ENCODE measurements at regions not wholly inside any gene's neighbourhood (a gene's known extent, or its start where the extent isn't known, plus 50 kb on each side); places are given as distances from the start of the nearest gene placed in this dataset.

- ChIA-PET CTCF (no interaction called here), POLR2A (no interaction called here)
- H3K36me3 Mint-ChIP-seq (ENCODE audit: low read depth) = no peaks in the 10 kb centered on the region
- peaks cover 4% of the 10 kb centered on the region for H3K27me3 Mint-ChIP-seq
- peaks cover 10% of the 10 kb centered on the region for H3K9me3 Mint-ChIP-seq
- DNase-seq = no peak
- H3K4me3 Mint-ChIP-seq = no peak overlapping the region
- H3K4me1 Mint-ChIP-seq = no peaks in the 10 kb centered on the region
- H3K27ac Mint-ChIP-seq = no peak overlapping the region
Observed at GRCh38 chr7:39882148-39882784, 67.8 kb upstream of the CDK13 start.

GRCh38 chr7:39883812-39884390 lies 66.2 kb upstream of the CDK13 start:
- H3K9me3 Mint-ChIP-seq = peaks cover 10% of the 10 kb centered on the region
- DNase-seq = no peak
- no peak overlapping the region for H3K27ac Mint-ChIP-seq
- ChIA-PET CTCF (interaction anchor here (0.6 to 1.2 kb wide), 2 partner anchors 21 to 416 kb away, joined by 3 read pairs; no protein-coding TSS in a partner anchor), POLR2A (no interaction called here)
- H3K4me3 Mint-ChIP-seq = no peak overlapping the region
- no peaks in the 10 kb centered on the region for H3K36me3 Mint-ChIP-seq (ENCODE audit: low read depth)
- H3K4me1 Mint-ChIP-seq = no peaks in the 10 kb centered on the region
- H3K27me3 Mint-ChIP-seq = no peaks in the 10 kb centered on the region

- Mint-ChIP-seq H3K27me3 (peaks cover 12% of the 10 kb centered on the region), H3K4me3 (no peak overlapping the region), H3K4me1 (no peaks in the 10 kb centered on the region), H3K27ac (no peak overlapping the region), H3K36me3 (ENCODE audit: low read depth) (no peaks in the 10 kb centered on the region), H3K9me3 (no peaks in the 10 kb centered on the region)
- POLR2A ChIA-PET = no interaction called here
- CTCF ChIA-PET = interaction anchor here (1.5 kb wide), 1 partner anchor 8 kb away, joined by 6 read pairs; no protein-coding TSS in a partner anchor
- no peak for DNase-seq
Observed at GRCh38 chr7:39888171-39888853, 61.7 kb upstream of the CDK13 start.

- Mint-ChIP-seq H3K4me1 (no peaks in the 10 kb centered on the region), H3K27ac (no peak overlapping the region), H3K27me3 (peaks cover 12% of the 10 kb centered on the region), H3K9me3 (no peaks in the 10 kb centered on the region), H3K36me3 (ENCODE audit: low read depth) (no peaks in the 10 kb centered on the region), H3K4me3 (no peak overlapping the region)
- DNase-seq = no peak
- ChIA-PET POLR2A (no interaction called here), CTCF (interaction anchor here (1.0 kb wide), 1 partner anchor 46 kb away, joined by 3 read pairs; no protein-coding TSS in a partner anchor)
Observed at GRCh38 chr7:39890411-39890810, 59.6 kb upstream of the CDK13 start.

GRCh38 chr7:39891894-39892293 lies 58.2 kb upstream of the CDK13 start:
- DNase-seq = no peak
- H3K27me3 Mint-ChIP-seq = peaks cover 12% of the 10 kb centered on the region
- no peak overlapping the region for H3K4me3 Mint-ChIP-seq
- ChIA-PET POLR2A (no interaction called here), CTCF (interaction anchor here (0.9 kb wide), 1 partner anchor 9 kb away, joined by 3 read pairs; no protein-coding TSS in a partner anchor)
- no peaks in the 10 kb centered on the region for H3K36me3 Mint-ChIP-seq (ENCODE audit: low read depth)
- H3K27ac Mint-ChIP-seq = no peak overlapping the region
- H3K9me3 Mint-ChIP-seq = no peaks in the 10 kb centered on the region
- peaks cover 1% of the 10 kb centered on the region for H3K4me1 Mint-ChIP-seq

- peaks cover 12% of the 10 kb centered on the region for H3K27me3 Mint-ChIP-seq
- peaks cover 1% of the 10 kb centered on the region for H3K4me1 Mint-ChIP-seq
- no peaks in the 10 kb centered on the region for H3K9me3 Mint-ChIP-seq
- no peaks in the 10 kb centered on the region for H3K36me3 Mint-ChIP-seq (ENCODE audit: low read depth)
- no peak for DNase-seq
- H3K27ac Mint-ChIP-seq = no peak overlapping the region
- ChIA-PET POLR2A (no interaction called here), CTCF (interaction anchor here (0.9 kb wide), 1 partner anchor 8 kb away, joined by 3 read pairs; no protein-coding TSS in a partner anchor)
- no peak overlapping the region for H3K4me3 Mint-ChIP-seq
Observed at GRCh38 chr7:39892361-39892760, 57.7 kb upstream of the CDK13 start.

- Mint-ChIP-seq H3K27me3 (peaks cover 13% of the 10 kb centered on the region), H3K36me3 (ENCODE audit: low read depth) (no peaks in the 10 kb centered on the region), H3K9me3 (no peaks in the 10 kb centered on the region), H3K27ac (no peak overlapping the region), H3K4me1 (peaks cover 1% of the 10 kb centered on the region), H3K4me3 (no peak overlapping the region)
- POLR2A ChIA-PET = no interaction called here
- CTCF ChIA-PET = interaction anchor here (1.5 kb wide), 1 partner anchor 10 kb away, joined by 3 read pairs; no protein-coding TSS in a partner anchor
- no peak for DNase-seq
Observed at GRCh38 chr7:39894904-39895303, 55.2 kb upstream of the CDK13 start.

GRCh38 chr7:39896840-39897239 lies 53.2 kb upstream of the CDK13 start:
- ChIA-PET POLR2A (no interaction called here), CTCF (interaction anchor here (1.0 to 1.6 kb wide), 3 partner anchors 9 to 36 kb away, joined by 4 to 6 read pairs (median 5); no protein-coding TSS in a partner anchor)
- no peak for DNase-seq
- H3K36me3 Mint-ChIP-seq (ENCODE audit: low read depth) = no peaks in the 10 kb centered on the region
- no peak overlapping the region for H3K4me3 Mint-ChIP-seq
- H3K27ac Mint-ChIP-seq = no peak overlapping the region
- H3K9me3 Mint-ChIP-seq = no peaks in the 10 kb centered on the region
- peaks cover 16% of the 10 kb centered on the region for H3K27me3 Mint-ChIP-seq
- peaks cover 1% of the 10 kb centered on the region for H3K4me1 Mint-ChIP-seq

GRCh38 chr7:39898867-39899266 lies 51.2 kb upstream of the CDK13 start:
- Mint-ChIP-seq H3K4me1 (peaks cover 1% of the 10 kb centered on the region), H3K9me3 (no peaks in the 10 kb centered on the region), H3K27ac (no peak overlapping the region), H3K4me3 (no peak overlapping the region), H3K27me3 (peaks cover 10% of the 10 kb centered on the region), H3K36me3 (ENCODE audit: low read depth) (no peaks in the 10 kb centered on the region)
- ChIA-PET POLR2A (no interaction called here), CTCF (interaction anchor here (0.8 kb wide), 1 partner anchor 14 kb away, joined by 3 read pairs; no protein-coding TSS in a partner anchor)
- DNase-seq = no peak
